HepG2 (cell line): ENCODE measurements at regions not wholly inside any gene's neighbourhood (a gene's known extent, or its start where the extent isn't known, plus 50 kb on each side); places are given as distances from the start of the nearest gene placed in this dataset.

Experiments used
- ATAC-seq: fragments of 200-7000 bp; cut with Tn5 transposase; 3 replicates; pipeline ENCODE4 v1.9.1; 2020; ENCODE audit warnings: mild to moderate bottlenecking, moderate library complexity
- BruUV-seq: library from RNA; stranded (reverse); fragments of 400-500 nt; replicated peaks from 2 replicates; lab custom pipeline; 2021; lab: Mats Ljungman, UMichigan
- CTCF ChIA-PET: fragments of 300-600 bp; formaldehyde crosslinking; extraction: SDS; loops from one replicate; lab custom pipeline; 2021; ENCODE audit warnings: low total read pairs, inconsistent platforms, low intra/inter-chr PET ratio; lab: Yijun Ruan, JAX
- POLR2A ChIA-PET: fragments of 350-600 bp; sonication (Branson Sonifier 250); formaldehyde crosslinking; loops from one replicate; lab custom pipeline; 2020; ENCODE audit warnings: antibody characterized with exemption, inconsistent platforms; lab: Yijun Ruan, JAX
- DNase-seq: peaks from one replicate; pipeline ENCODE4 v3.0.0-alpha.2; 2015; ENCODE audit warnings: low spot score
- FAIRE-seq: peaks from 3 replicates; lab custom pipeline; 2011; peaks lifted over from hg19 to GRCh38; lab: Jason Lieb, UNC
- H2AFZ ChIP-seq: one replicate; pipeline ENCODE4 v1.6.1; 2011; ENCODE audit warnings: low read length, inconsistent platforms
- H3K27ac ChIP-seq: fragments of 300-600 bp; 3 replicates; pipeline ENCODE4 v1.8.0; 2011; ENCODE audit warnings: mixed run types, mild to moderate bottlenecking, mixed read lengths, low read length, inconsistent platforms; ENCODE audit not compliant: insufficient read depth; ENCODE audit errors: extremely low read length
- H3K27me3 ChIP-seq, 2 experiments: fragments of 200-600 bp in 1 of 2; 2 replicates in 1 of 2; 3 replicates in 1 of 2; pipeline versions ENCODE4 v1.6.0 to v1.8.0; 2011; ENCODE audit warnings: low read length in 2 of 2, mild to moderate bottlenecking in 2 of 2, moderate library complexity in 2 of 2, inconsistent platforms in 1 of 2; ENCODE audit not compliant: insufficient read depth in 2 of 2, control insufficient read depth in 1 of 2
- H3K36me3 ChIP-seq, 2 experiments: fragments of 200-600 bp in 1 of 2; replicated peaks in 1 of 2; 2 replicates in 1 of 2; 3 replicates in 1 of 2; pipeline versions ENCODE4 v1.5.1 to v1.8.0; 2011; ENCODE audit warnings: low read length in 2 of 2, inconsistent platforms in 1 of 2; ENCODE audit not compliant: insufficient read depth in 2 of 2, control insufficient read depth in 1 of 2
- H3K4me1 ChIP-seq: 2 replicates; pipeline ENCODE4 v1.5.1; 2012; ENCODE audit warnings: low read length, inconsistent platforms; ENCODE audit not compliant: insufficient read depth
- H3K4me2 ChIP-seq: 2 replicates; pipeline ENCODE4 v1.6.0; 2011; ENCODE audit warnings: low read depth, low read length, inconsistent platforms
- H3K4me3 ChIP-seq, 3 experiments: fragments of 200-600 bp in 1 of 3; sonication (generic), shearing (Covaris generic) in 1 of 3; replicated peaks in 1 of 3; 2 replicates each; pipeline ENCODE4 v1.5.1; 2011 to 2016; ENCODE audit warnings: low read length in 3 of 3, inconsistent platforms in 2 of 3, low read depth in 2 of 3, mild to moderate bottlenecking in 2 of 3, control low read depth in 1 of 3, mixed read lengths in 1 of 3; ENCODE audit not compliant: insufficient read depth in 1 of 3
- H3K79me2 ChIP-seq: one replicate; pipeline ENCODE4 v1.6.1; 2011; ENCODE audit warnings: low read length, inconsistent platforms; ENCODE audit not compliant: insufficient read depth
- H3K9ac ChIP-seq: 2 replicates; pipeline ENCODE4 v1.6.0; 2011; ENCODE audit warnings: mild to moderate bottlenecking, low read depth, low read length, inconsistent platforms; ENCODE audit not compliant: insufficient read depth
- H3K9me3 ChIP-seq: 2 replicates; pipeline ENCODE4 v1.5.1; 2012; ENCODE audit warnings: mild to moderate bottlenecking, low read length
- H4K20me1 ChIP-seq: 2 replicates; pipeline ENCODE4 v1.6.0; 2011; ENCODE audit warnings: inconsistent platforms, mild to moderate bottlenecking, low read length, moderate library complexity; ENCODE audit not compliant: insufficient read depth
- NFKB2 ChIP-seq: sonication (generic); formaldehyde crosslinking; IDR thresholded peaks from 2 replicates; pipeline ENCODE4 v1.4.0; 2020; ENCODE audit warnings: missing genetic modification reagents, borderline replicate concordance
- NFRKB ChIP-seq: fragments of 450-650 bp; IDR thresholded peaks from 2 replicates; pipeline ENCODE4 v1.6.1; 2017
- SP2 ChIP-seq: sonication (generic); formaldehyde crosslinking; IDR thresholded peaks from 2 replicates; pipeline ENCODE4 v1.5.1; 2020; ENCODE audit warnings: mild to moderate bottlenecking, missing genetic modification reagents
- ZNF510 ChIP-seq: sonication (generic); formaldehyde crosslinking; IDR thresholded peaks from 2 replicates; pipeline ENCODE4 v1.4.0; 2020; ENCODE audit warnings: low read depth, mild to moderate bottlenecking, missing genetic modification reagents
- WGBS: methylation state at CpG from one replicate; pipeline ENCODE4 v1.1.6; 2017; ENCODE audit warnings: low lambda C conversion rate; 5-methylcytosine and 5-hydroxymethylcytosine counted together
- in situ Hi-C: cut with HindIII; loops from 2 replicates; pipeline ENCODE4 v1.10.0; 2017; ENCODE audit warnings: low pct_unique_long_range_greater_than_20kb; ENCODE audit not compliant: extremely low pct_ligation_motif_present
- intact Hi-C: fragments of 100-400 bp; cut with micrococcal nuclease; formaldehyde crosslinking; loops from one replicate; pipeline ENCODE4 v1.10.0; 2022; ENCODE audit not compliant: unreplicated experiment
- TF ChIP-seq, protein P1 (sequence below): sonication (generic); formaldehyde crosslinking; IDR thresholded peaks from 2 replicates; pipeline ENCODE4 v1.9.0; 2021; ENCODE audit warnings: missing genetic modification reagents, borderline replicate concordance
- TF ChIP-seq, protein P2 (sequence below): sonication (generic); formaldehyde crosslinking; IDR thresholded peaks from 2 replicates; pipeline ENCODE4 v1.8.0; 2022; ENCODE audit warnings: mild to moderate bottlenecking, missing genetic modification reagents

DNA sequence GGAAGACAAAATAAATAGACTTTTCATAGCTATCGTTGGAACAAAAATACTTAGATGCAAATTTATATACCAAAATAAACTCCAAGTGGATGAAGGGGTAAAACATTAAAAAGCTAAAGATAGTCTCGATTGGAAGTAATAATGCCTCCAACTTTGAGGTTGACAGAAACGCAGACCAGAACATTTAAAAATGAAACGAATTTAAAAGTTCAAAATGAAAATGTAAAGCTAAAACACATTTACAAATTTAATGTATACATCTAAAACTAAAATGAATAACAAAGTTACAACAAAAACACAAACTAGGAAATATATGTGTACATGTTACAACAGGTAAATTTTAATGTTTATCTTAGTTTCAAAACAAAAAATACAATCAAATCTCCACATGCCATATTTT, 107.5 kb upstream of the AKR1E2 start:
- no TSS peak for BruUV-seq
- Histone ChIP-seq H3K79me2 (no peaks in the 10 kb centered on the region), H3K4me1 (no peaks in the 10 kb centered on the region), H3K36me3 (no peaks in the 10 kb centered on the region), H4K20me1 (no peaks in the 10 kb centered on the region), H3K4me2 (no peak overlapping the region), H3K27me3 (peaks cover 1 to 7% of the 10 kb centered on the region in 2 experiments; a peak in 1 of 5 replicates), H3K4me3 (no peak overlapping the region), H3K9ac (no peak overlapping the region), H3K9me3 (0 out of 2 replicates have a peak, but pooled peaks cover 3% of the 10 kb centered on the region), H3K27ac (no peak overlapping the region), H2AFZ (no peak overlapping the region)
- TF ChIP-seq SP2 (CRISPR knock-in tag) (no peak), NFKB2 (CRISPR knock-in tag) (no peak), ZNF510 (CRISPR knock-in tag) (no peak)
- TF ChIP-seq, protein P1, sequence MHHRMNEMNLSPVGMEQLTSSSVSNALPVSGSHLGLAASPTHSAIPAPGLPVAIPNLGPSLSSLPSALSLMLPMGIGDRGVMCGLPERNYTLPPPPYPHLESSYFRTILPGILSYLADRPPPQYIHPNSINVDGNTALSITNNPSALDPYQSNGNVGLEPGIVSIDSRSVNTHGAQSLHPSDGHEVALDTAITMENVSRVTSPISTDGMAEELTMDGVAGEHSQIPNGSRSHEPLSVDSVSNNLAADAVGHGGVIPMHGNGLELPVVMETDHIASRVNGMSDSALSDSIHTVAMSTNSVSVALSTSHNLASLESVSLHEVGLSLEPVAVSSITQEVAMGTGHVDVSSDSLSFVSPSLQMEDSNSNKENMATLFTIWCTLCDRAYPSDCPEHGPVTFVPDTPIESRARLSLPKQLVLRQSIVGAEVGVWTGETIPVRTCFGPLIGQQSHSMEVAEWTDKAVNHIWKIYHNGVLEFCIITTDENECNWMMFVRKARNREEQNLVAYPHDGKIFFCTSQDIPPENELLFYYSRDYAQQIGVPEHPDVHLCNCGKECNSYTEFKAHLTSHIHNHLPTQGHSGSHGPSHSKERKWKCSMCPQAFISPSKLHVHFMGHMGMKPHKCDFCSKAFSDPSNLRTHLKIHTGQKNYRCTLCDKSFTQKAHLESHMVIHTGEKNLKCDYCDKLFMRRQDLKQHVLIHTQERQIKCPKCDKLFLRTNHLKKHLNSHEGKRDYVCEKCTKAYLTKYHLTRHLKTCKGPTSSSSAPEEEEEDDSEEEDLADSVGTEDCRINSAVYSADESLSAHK, result no peak
- intact Hi-C loops, result no loop called here
- ATAC-seq (no peak), FAIRE-seq (no peak), DNase-seq (no peak)
- POLR2A ChIA-PET, result no interaction called here
- in situ Hi-C loops, result no loop called here
- 2% methylated on average over 4 of the region's 4 CpGs for WGBS
- CTCF ChIA-PET, result no interaction called here

DNA sequence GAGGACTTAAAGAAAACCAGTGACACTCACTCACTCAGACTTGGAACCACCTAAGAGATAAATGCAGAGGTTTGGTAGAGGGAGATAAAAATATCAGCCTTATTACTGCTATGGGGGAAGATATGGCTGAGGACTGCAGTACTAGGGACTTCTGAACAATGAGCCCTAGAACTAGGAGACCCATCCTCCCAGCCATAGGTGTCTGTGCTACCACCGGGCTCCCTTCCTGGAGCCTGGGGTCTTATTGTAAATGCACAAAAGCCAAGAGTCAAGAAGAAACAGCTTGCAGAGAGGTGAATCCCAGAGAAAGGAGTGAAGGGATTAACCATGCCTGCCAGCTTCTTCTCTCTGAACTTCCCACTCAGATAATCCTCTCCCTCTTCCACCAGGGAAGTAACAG, 108.3 kb upstream of the AKR1E2 start:
- TF ChIP-seq NFRKB, result no peak
- TF ChIP-seq, protein P2, sequence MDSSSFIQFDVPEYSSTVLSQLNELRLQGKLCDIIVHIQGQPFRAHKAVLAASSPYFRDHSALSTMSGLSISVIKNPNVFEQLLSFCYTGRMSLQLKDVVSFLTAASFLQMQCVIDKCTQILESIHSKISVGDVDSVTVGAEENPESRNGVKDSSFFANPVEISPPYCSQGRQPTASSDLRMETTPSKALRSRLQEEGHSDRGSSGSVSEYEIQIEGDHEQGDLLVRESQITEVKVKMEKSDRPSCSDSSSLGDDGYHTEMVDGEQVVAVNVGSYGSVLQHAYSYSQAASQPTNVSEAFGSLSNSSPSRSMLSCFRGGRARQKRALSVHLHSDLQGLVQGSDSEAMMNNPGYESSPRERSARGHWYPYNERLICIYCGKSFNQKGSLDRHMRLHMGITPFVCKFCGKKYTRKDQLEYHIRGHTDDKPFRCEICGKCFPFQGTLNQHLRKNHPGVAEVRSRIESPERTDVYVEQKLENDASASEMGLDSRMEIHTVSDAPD (CRISPR knock-in tag), result no peak
- no peak overlapping the region for H3K4me2 ChIP-seq
- no peaks in the 10 kb centered on the region for H4K20me1 ChIP-seq
- 0 out of 2 replicates have a peak, but pooled peaks cover 3% of the 10 kb centered on the region for H3K9me3 ChIP-seq
- no peaks in the 10 kb centered on the region for H3K4me1 ChIP-seq
- no peaks in the 10 kb centered on the region for H3K36me3 ChIP-seq
- in situ Hi-C loops, result no loop called here
- BruUV-seq, result no TSS peak
- no peak overlapping the region for H2AFZ ChIP-seq
- ChIA-PET POLR2A (no interaction called here), CTCF (no interaction called here)
- H3K4me3 ChIP-seq, result no peak overlapping the region
- peaks cover 1 to 7% of the 10 kb centered on the region in 2 experiments; a peak in 2 of 5 replicates for H3K27me3 ChIP-seq
- DNase-seq, result no peak
- WGBS, result 0% methylated on average over 1 of the region's 1 CpG
- no peak for ATAC-seq
- H3K9ac ChIP-seq, result no peak overlapping the region
- intact Hi-C loops, result no loop called here
- no peak for FAIRE-seq
- H3K27ac ChIP-seq, result no peak overlapping the region
- no peaks in the 10 kb centered on the region for H3K79me2 ChIP-seq
